AG09309 (cell line): ENCODE measurements at regions not wholly inside any gene's neighbourhood (a gene's known extent, or its start where the extent isn't known, plus 50 kb on each side); places are given as distances from the start of the nearest gene placed in this dataset.

Experiments used
- DNase-seq: peaks from one replicate; pipeline ENCODE4 v3.0.0-alpha.2; 2010; ENCODE audit warnings: low read depth
- H3K4me3 ChIP-seq: 2 replicates; pipeline ENCODE4 v1.5.1; 2011; ENCODE audit warnings: mild to moderate bottlenecking, low read depth, low read length, moderate library complexity; ENCODE audit not compliant: control insufficient read depth
- CTCF ChIP-seq: IDR thresholded peaks from 2 replicates; pipeline ENCODE4 v1.5.1; 2011; ENCODE audit warnings: mild to moderate bottlenecking, low read depth, low read length, inconsistent platforms; ENCODE audit not compliant: insufficient read depth, control insufficient read depth; ENCODE audit errors: missing control alignments

- H3K4me3 ChIP-seq = no peak overlapping the region
- DNase-seq = no peak
- no peak for TF ChIP-seq CTCF
Observed at GRCh38 chr10:78867555-78867939, 201.2 kb upstream of the ZMIZ1 start.

- no peak for TF ChIP-seq CTCF
- DNase-seq = no peak
- no peak overlapping the region for H3K4me3 ChIP-seq
Observed at GRCh38 chr10:78868048-78868447, 200.7 kb upstream of the ZMIZ1 start.

GRCh38 chr10:78868456-78868855 is 200.3 kb upstream of the ZMIZ1 start:
- H3K4me3 ChIP-seq = no peak overlapping the region
- TF ChIP-seq CTCF = no peak
- DNase-seq = no peak

- no peak for TF ChIP-seq CTCF
- H3K4me3 ChIP-seq = no peak overlapping the region
Observed at GRCh38 chr10:78868861-78869260, 199.9 kb upstream of the ZMIZ1 start.

GRCh38 chr10:78869508-78870454 is 199.0 kb upstream of the ZMIZ1 start:
- no peak overlapping the region for H3K4me3 ChIP-seq
- DNase-seq = no peak
- no peak for TF ChIP-seq CTCF

More at GRCh38 chr10:78868861-78869260, 199.9 kb upstream of the ZMIZ1 start:
- no peak for DNase-seq

- no peak for TF ChIP-seq CTCF
- H3K4me3 ChIP-seq = no peak overlapping the region
Observed at GRCh38 chr10:78870458-78870857, 198.3 kb upstream of the ZMIZ1 start.

GRCh38 chr10:78871796-78872195 is 197.0 kb upstream of the ZMIZ1 start:
- no peak overlapping the region for H3K4me3 ChIP-seq
- no peak for DNase-seq
- no peak for TF ChIP-seq CTCF

More at GRCh38 chr10:78870458-78870857, 198.3 kb upstream of the ZMIZ1 start:
- DNase-seq = no peak
